ENCODE measurements at regions not wholly inside any gene's neighbourhood (a gene's known extent, or its start where the extent isn't known, plus 50 kb on each side); places are given as distances from the start of the nearest gene placed in this dataset.

GRCh38 chr13:94776300-94776699 lies 64.0 kb upstream of the SOX21 start:
- intact Hi-C loops (cut with micrococcal nuclease): no loop called here
- no peaks in the 10 kb centered on the region for H3K79me1 ChIP-seq (ENCODE audit: low read depth in 1 of 2, low read length in 2 of 2)
- POLR2A ChIA-PET (ENCODE audit: unreplicated experiment): no interaction called here

More at GRCh38 chr13:94776300-94776699, 64.0 kb upstream of the SOX21 start:
- Histone ChIP-seq H3K23ac (ENCODE audit: low read depth, low read length) (no peak overlapping the region), H2BK120ac (ENCODE audit: low read depth, low read length) (no peak overlapping the region), H3K9me1 (ENCODE audit: insufficient read depth, low read length) (no peaks in the 10 kb centered on the region), H3K4me3 (ENCODE audit: insufficient read depth, low read depth, low read length) (no peak overlapping the region), H2AFZ (replicated peaks; ENCODE audit: low read length, poor library complexity) (no peak overlapping the region), H4K8ac (ENCODE audit: low read depth in 2 of 2, low read length in 2 of 2) (no peak overlapping the region), H3K4me2 (ENCODE audit: low read depth, low read length) (no peak overlapping the region), H3K9me3 (ENCODE audit: control insufficient read depth, insufficient read depth, low read length) (no peaks in the 10 kb centered on the region), H4K5ac (ENCODE audit: low read depth, low read length) (no peak overlapping the region), H3K14ac (replicated peaks; ENCODE audit: low read depth, low read length) (no peak overlapping the region), H3K9ac (ENCODE audit: low read depth, low read length) (no peak overlapping the region), H2BK5ac (ENCODE audit: low read depth, low read length, poor library complexity, severe bottlenecking) (no peak overlapping the region), H4K20me1 (ENCODE audit: insufficient read depth, low read length) (no peaks in the 10 kb centered on the region), H3K27me3 (ENCODE audit: control insufficient read depth, insufficient read depth, low read length) (no peaks in the 10 kb centered on the region), H2AK9ac (replicated peaks; ENCODE audit: low read depth, low read length, poor library complexity) (no peak overlapping the region), H3K56ac (ENCODE audit: extremely low read depth, insufficient read depth, low read length) (no peak overlapping the region), H3K18ac (ENCODE audit: low read depth, low read length) (no peak overlapping the region), H2BK20ac (ENCODE audit: low read depth, low read length) (no peak overlapping the region), H2BK15ac (ENCODE audit: low read depth, low read length) (no peak overlapping the region), H3K4ac (ENCODE audit: low read depth, low read length) (no peak overlapping the region), H4K91ac (ENCODE audit: insufficient read depth, low read depth, low read length) (no peak overlapping the region), H3K36me3 (ENCODE audit: control insufficient read depth, insufficient read depth, low read length) (no peaks in the 10 kb centered on the region), H3K4me1 (ENCODE audit: control insufficient read depth, insufficient read depth, low read length) (no peaks in the 10 kb centered on the region), H2AK5ac (ENCODE audit: low read depth, low read length) (no peak overlapping the region), H3K27ac (ENCODE audit: insufficient read depth, low read length) (no peak overlapping the region)
- 88% methylated on average over 6 of the region's 11 CpGs; no CpG with 5 or more reads in 1 of the 2 experiments for WGBS, 2 experiments (ENCODE audit: extremely low coverage in 2 of 2, insufficient read length in 1 of 2)
- TF ChIP-seq SMC3 (IDR thresholded peaks at IDR 0.05; ENCODE audit: low read depth, low read length) (no peak), FOS (IDR thresholded peaks at IDR 0.05; ENCODE audit: low read depth, low read length) (no peak), BHLHE40 (IDR thresholded peaks at IDR 0.05; ENCODE audit: low read depth, low read length) (no peak), POLR2A (IDR thresholded peaks at IDR 0.05; ENCODE audit: low read depth, low read length) (no peak), CEBPB (IDR thresholded peaks at IDR 0.05; ENCODE audit: low read depth, low read length) (no peak), ELK1 (IDR thresholded peaks at IDR 0.05; ENCODE audit: borderline replicate concordance, low read depth, low read length) (no peak), CHD1 (IDR thresholded peaks at IDR 0.05; ENCODE audit: low read depth, low read length) (no peak), RCOR1 (IDR thresholded peaks at IDR 0.05; ENCODE audit: insufficient replicate concordance, low read length) (no peak), MAZ (IDR thresholded peaks at IDR 0.05; ENCODE audit: borderline replicate concordance, low read depth, low read length) (no peak), CTCF (conservative IDR thresholded peaks at IDR 0.05; ENCODE audit: low read depth, low read length) (no peak), NFE2L2 (IDR thresholded peaks at IDR 0.05; ENCODE audit: low read depth, low read length) (no peak)
- ATAC-seq (ENCODE audit: low read depth) (no peak), DNase-seq (no peak)
- in situ Hi-C loops (cut with MboI; ENCODE audit: low sequenced_read_pairs) (no loop called here), dilution Hi-C loops (cut with HindIII; ENCODE audit: low sequenced_read_pairs, unreplicated experiment) (no loop called here)
- CTCF ChIA-PET: no interaction called here
- no TSS peak for BruUV-seq (replicated peaks)
